Right lobe of liver (tissue), 4 donors: ENCODE measurements at regions not wholly inside any gene's neighbourhood (a gene's known extent, or its start where the extent isn't known, plus 50 kb on each side); places are given as distances from the start of the nearest gene placed in this dataset.

Source experiments
- POLR2A ChIP-seq: fragments of 450-650 bp; IDR thresholded peaks from one replicate; pipeline ENCODE4 v1.6.1; 2017; ENCODE audit warnings: antibody characterized with exemption, mild to moderate bottlenecking
- TF ChIP-seq, protein P1 (sequence below), 4 donors: fragments of 200-600 bp in 3 of 4; fragments of 450-650 bp in 1 of 4; IDR thresholded peaks; one replicate each; pipeline versions ENCODE4 v1.5.1 to v1.8.0; 2016 to 2022; ENCODE audit warnings: antibody characterized with exemption in 4 of 4, mild to moderate bottlenecking in 2 of 4
- donor health status: DM: no; HTN: no; CAD: no.
- donor health status: DM: no; HTN: no; CAD: no.
- donor health status: DM: no; HTN: yes; CAD: no.

- TF ChIP-seq, protein P1, sequence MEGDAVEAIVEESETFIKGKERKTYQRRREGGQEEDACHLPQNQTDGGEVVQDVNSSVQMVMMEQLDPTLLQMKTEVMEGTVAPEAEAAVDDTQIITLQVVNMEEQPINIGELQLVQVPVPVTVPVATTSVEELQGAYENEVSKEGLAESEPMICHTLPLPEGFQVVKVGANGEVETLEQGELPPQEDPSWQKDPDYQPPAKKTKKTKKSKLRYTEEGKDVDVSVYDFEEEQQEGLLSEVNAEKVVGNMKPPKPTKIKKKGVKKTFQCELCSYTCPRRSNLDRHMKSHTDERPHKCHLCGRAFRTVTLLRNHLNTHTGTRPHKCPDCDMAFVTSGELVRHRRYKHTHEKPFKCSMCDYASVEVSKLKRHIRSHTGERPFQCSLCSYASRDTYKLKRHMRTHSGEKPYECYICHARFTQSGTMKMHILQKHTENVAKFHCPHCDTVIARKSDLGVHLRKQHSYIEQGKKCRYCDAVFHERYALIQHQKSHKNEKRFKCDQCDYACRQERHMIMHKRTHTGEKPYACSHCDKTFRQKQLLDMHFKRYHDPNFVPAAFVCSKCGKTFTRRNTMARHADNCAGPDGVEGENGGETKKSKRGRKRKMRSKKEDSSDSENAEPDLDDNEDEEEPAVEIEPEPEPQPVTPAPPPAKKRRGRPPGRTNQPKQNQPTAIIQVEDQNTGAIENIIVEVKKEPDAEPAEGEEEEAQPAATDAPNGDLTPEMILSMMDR (IDR thresholded peaks at IDR 0.05) = no peak
- no peak for TF ChIP-seq POLR2A
These were observed 294.1 kb upstream of the FANCL start for GRCh38 chr2:58535182-58535581.
